ENCODE measurements at regions not wholly inside any gene's neighbourhood (a gene's known extent, or its start where the extent isn't known, plus 50 kb on each side); places are given as distances from the start of the nearest gene placed in this dataset.
"Not testable (repeated sequence)": the region's sequence is repeated elsewhere in the genome, so short reads cannot be mapped to it uniquely, and the experiment has no call there.

DNA sequence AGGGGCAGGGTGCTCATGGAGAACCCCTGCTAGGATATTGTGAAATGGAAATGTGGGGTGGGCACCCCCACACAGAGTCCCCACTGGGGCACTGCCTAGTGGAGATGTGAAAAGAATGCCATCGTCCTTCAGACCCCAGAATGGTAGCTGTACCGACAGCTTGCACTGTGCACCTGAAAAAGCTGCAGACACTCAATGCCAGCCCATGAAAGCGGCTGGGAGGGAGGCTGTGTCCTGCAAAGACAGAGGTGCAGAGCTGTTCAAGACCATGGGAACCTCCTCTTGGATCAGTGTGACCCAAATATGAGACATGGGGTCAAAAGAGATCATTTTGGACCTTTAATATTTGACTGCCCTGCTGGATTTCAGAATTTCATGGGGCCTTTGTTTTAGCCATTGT is 724.2 kb downstream of the FOXD4L5 start:
- H3K27me3 ChIP-seq; ATAC-seq; H3K27ac ChIP-seq; H3K4me3 ChIP-seq; H3K4me1 ChIP-seq; H3K36me3 ChIP-seq; intact Hi-C loops (cut with DNase I); H3K9me3 ChIP-seq: not testable (repeated sequence)
- WGBS, 2 donors: 81% methylated on average over 3 of the region's 3 CpGs
- peak in 1 of 2 donors; percentile 2 for DNase-seq

Data from heart right ventricle (tissue), 16 donors.